Heart right ventricle (tissue), 16 donors: ENCODE measurements at regions not wholly inside any gene's neighbourhood (a gene's known extent, or its start where the extent isn't known, plus 50 kb on each side); places are given as distances from the start of the nearest gene placed in this dataset.

ENCODE experiments used
- ATAC-seq, 8 donors: fragments of 200-7000 bp; cut with Tn5 transposase; one replicate each; pipeline ENCODE4 v1.9.1; 2020; ENCODE audit warnings: mild to moderate bottlenecking in 8 of 8, moderate library complexity in 8 of 8, moderate number of reproducible peaks in 1 of 8
- DNase-seq, 2 donors: peaks; one replicate each; pipeline ENCODE4 v3.0.0-alpha.2; 2020
- H3K27ac ChIP-seq, 10 donors: fragments of 200-600 bp; sonication (generic) in 2 of 10; one replicate each; pipeline versions ENCODE4 v1.5.0 to v1.8.0; 2020 to 2022; ENCODE audit warnings: mild to moderate bottlenecking in 3 of 10
- H3K27me3 ChIP-seq, 7 donors: fragments of 200-600 bp; one replicate each; pipeline ENCODE4 v1.8.0; 2021 to 2022; ENCODE audit warnings: mild to moderate bottlenecking in 2 of 7
- H3K36me3 ChIP-seq, 9 donors: fragments of 200-600 bp; sonication (generic) in 1 of 9; one replicate each; pipeline versions ENCODE4 v1.5.0 to v1.8.0; 2020 to 2022; ENCODE audit warnings: mild to moderate bottlenecking in 2 of 9
- H3K4me1 ChIP-seq, 9 donors: fragments of 200-600 bp; sonication (generic) in 1 of 9; one replicate each; pipeline versions ENCODE4 v1.5.0 to v1.8.0; 2020 to 2022; ENCODE audit warnings: mild to moderate bottlenecking in 4 of 9
- H3K4me3 ChIP-seq, 10 donors: fragments of 200-600 bp; sonication (generic) in 2 of 10; one replicate each; pipeline versions ENCODE4 v1.5.0 to v1.8.0; 2020 to 2022; ENCODE audit warnings: mild to moderate bottlenecking in 7 of 10, moderate library complexity in 2 of 10
- H3K9me3 ChIP-seq, 11 donors: fragments of 200-600 bp in 10 of 11; sonication (generic) in 2 of 11; one replicate each; pipeline versions ENCODE4 v1.5.0 to v1.8.0; 2013 to 2022; ENCODE audit warnings: mild to moderate bottlenecking in 2 of 11, control low read depth in 1 of 11, moderate library complexity in 1 of 11
- WGBS, 2 donors: extraction: QIAGEN DNeasy Blood & Tissue Kit; methylation state at CpG; one replicate each; pipeline ENCODE4 v1.1.7; 2013; ENCODE audit warnings: inconsistent platforms in 1 of 2; 5-methylcytosine and 5-hydroxymethylcytosine counted together
- intact Hi-C, 10 donors: fragments of 100-400 bp; cut with DNase I; formaldehyde crosslinking; loops; one replicate each; pipeline versions ENCODE4 v1.11.1 to v1.14.2; 2022
- TF ChIP-seq, protein P1 (sequence below), 9 donors: fragments of 200-600 bp; sonication (generic) in 2 of 9; IDR thresholded peaks; one replicate each; pipeline versions ENCODE4 v1.5.0 to v1.8.0; 2021 to 2022; ENCODE audit warnings: antibody characterized with exemption in 9 of 9, mild to moderate bottlenecking in 5 of 9, moderate library complexity in 1 of 9
- donor health status: Arrhythmogenic right ventricular cardiomyopathy.
- donor health status: ischemic (EF 13 %, LVEDD 7.1; RV severe dilation, severe dysfunction).
- donor health status: healthy with polysubstance abuse.
- donor health status: DM: no; HTN: yes; CAD: no.
- donor health status: DM: no; HTN: no; CAD: no.
- donor health status: ischemic (EF 25% LVEDD 6.9; RV normal size, moderate dysfunction).
- donor health status: ischemic (EF 25% LVEDD 5.7; RV mildly dilated, moderate dysfunction).
- donor health status: healthy.
- donor health status: DM: yes; HTN: yes; CAD: no.
- donor health status: Ischemic cardiomyopathy.
- donor health status: ischemic (EF 35%, LVEDD 5.7; RV mildly dilated, moderate dysfunction).
- donor health status: nonischemic (EF 11% LVEDD 7.7; RV severe dilation, severe dysfunction).
- donor health status: DM: yes; HTN: yes; CAD: no.
- donor health status: PGD.
- donor health status: ischemic (EF 29% LVEDD 5.4; RV normal size, mild dysfunction).
- donor health status: nonischemic (EF 23%, LVEDD 6.1; RV moderate dilation, normal function).

DNA sequence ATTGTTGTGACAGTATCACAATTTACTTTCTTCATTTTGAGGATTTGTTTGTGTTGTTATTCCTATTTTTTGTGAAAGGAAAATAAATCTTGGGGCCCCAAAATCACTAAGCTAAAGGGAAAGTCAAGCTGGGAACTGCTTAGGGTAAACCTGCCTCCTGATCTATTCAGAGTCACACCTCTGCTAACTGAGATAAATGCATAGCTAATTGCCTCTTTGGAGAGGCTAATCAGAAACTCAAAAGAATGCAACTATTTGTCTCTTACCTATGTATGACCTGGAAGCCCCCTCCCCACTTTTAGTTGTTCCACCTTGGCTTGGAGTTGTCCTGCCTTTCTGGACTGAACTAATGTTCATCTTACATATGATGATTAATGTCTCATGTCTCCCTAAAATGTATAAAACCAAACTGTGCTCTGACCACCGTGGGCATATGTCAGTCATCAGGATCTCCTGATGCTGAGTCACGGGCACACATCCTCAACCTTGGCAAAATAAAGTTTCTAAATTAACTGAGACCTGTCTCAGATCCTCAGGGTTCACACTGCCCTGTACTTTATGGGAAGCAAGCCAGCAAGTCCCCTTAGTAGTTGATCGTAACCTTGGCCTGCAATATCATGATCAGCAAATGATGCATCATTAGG, 523.2 kb upstream of the GOLIM4 start:
- Histone ChIP-seq H3K36me3 (no peaks in the 10 kb centered on the region), H3K4me1 (no peaks in the 10 kb centered on the region), H3K27me3 (no peaks in the 10 kb centered on the region), H3K9me3 (no peaks in the 10 kb centered on the region), H3K4me3 (no peak overlapping the region), H3K27ac (no peak overlapping the region)
- TF ChIP-seq, protein P1, sequence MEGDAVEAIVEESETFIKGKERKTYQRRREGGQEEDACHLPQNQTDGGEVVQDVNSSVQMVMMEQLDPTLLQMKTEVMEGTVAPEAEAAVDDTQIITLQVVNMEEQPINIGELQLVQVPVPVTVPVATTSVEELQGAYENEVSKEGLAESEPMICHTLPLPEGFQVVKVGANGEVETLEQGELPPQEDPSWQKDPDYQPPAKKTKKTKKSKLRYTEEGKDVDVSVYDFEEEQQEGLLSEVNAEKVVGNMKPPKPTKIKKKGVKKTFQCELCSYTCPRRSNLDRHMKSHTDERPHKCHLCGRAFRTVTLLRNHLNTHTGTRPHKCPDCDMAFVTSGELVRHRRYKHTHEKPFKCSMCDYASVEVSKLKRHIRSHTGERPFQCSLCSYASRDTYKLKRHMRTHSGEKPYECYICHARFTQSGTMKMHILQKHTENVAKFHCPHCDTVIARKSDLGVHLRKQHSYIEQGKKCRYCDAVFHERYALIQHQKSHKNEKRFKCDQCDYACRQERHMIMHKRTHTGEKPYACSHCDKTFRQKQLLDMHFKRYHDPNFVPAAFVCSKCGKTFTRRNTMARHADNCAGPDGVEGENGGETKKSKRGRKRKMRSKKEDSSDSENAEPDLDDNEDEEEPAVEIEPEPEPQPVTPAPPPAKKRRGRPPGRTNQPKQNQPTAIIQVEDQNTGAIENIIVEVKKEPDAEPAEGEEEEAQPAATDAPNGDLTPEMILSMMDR (IDR thresholded peaks at IDR 0.05), result no peak
- DNase-seq (no peak), ATAC-seq (no peak)
- WGBS, 2 donors, result 78% methylated on average over 3 of the region's 3 CpGs
- intact Hi-C loops, result loop anchor here in 1 of 10 donors (2.0 kb wide), 1 partner anchor 100 kb away; no protein-coding TSS in a partner anchor

DNA sequence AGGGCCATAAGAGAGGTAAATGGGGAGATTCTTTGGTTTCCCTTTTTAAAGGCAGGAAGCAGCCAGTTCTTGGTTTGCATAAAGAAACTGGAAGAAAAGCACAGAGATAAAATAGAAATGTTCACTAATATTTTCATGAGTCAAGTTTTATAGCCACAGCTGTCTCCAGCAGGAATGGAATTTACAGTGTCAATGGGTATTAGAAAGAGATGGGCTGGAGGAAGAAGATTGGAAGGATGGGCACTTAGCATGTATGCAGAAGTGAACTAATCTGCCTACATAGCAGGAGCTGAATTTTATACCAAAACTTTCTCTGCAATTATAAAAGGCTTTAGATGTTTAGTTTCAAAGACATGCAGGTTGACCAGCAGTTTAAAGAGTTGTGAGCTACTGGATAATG, 521.9 kb upstream of the GOLIM4 start:
- no peak for ATAC-seq
- no peak overlapping the region for H3K27ac ChIP-seq
- no peak for DNase-seq
- H3K36me3 ChIP-seq, result no peaks in the 10 kb centered on the region
- H3K27me3 ChIP-seq, result peaks cover 0 to 5% (median 0%) of the 10 kb centered on the region in 7 donors
- intact Hi-C loops, result loop anchor here in 1 of 10 donors (2.0 kb wide), 1 partner anchor 99 kb away; no protein-coding TSS in a partner anchor
- TF ChIP-seq, protein P1 (IDR thresholded peaks at IDR 0.05), result no peak
- no peaks in the 10 kb centered on the region for H3K9me3 ChIP-seq
- H3K4me1 ChIP-seq, result no peaks in the 10 kb centered on the region
- no peak overlapping the region for H3K4me3 ChIP-seq

DNA sequence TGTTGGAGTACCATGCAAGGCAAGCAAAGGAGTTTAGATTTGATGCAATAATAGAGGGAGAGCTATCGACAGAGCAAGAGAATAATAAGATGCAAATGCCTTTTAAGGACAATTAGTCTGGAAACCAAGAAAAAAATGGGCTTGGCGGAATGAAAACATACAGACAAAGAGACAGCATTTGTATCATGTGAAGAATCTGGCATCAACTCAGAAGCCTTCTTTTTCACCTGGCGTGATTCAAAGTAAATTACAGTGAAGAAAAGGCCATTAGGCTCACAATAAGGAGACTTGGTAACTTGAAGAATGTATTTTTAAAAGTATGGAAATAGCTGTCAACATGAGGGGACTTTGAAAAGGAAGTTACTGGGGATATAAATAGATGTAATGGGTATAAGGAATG, 521.2 kb upstream of the GOLIM4 start:
- ATAC-seq (no peak), DNase-seq (no peak)
- Histone ChIP-seq H3K27me3 (peaks cover 0 to 11% (median 0%) of the 10 kb centered on the region in 7 donors), H3K27ac (no peak overlapping the region), H3K4me3 (no peak overlapping the region), H3K4me1 (no peaks in the 10 kb centered on the region), H3K36me3 (no peaks in the 10 kb centered on the region), H3K9me3 (no peaks in the 10 kb centered on the region)
- intact Hi-C loops, result no loop called here
- TF ChIP-seq, protein P1 (IDR thresholded peaks at IDR 0.05), result no peak
- WGBS, 2 donors, result 67 to 77% methylated on average over 3 of the region's 3 CpGs

DNA sequence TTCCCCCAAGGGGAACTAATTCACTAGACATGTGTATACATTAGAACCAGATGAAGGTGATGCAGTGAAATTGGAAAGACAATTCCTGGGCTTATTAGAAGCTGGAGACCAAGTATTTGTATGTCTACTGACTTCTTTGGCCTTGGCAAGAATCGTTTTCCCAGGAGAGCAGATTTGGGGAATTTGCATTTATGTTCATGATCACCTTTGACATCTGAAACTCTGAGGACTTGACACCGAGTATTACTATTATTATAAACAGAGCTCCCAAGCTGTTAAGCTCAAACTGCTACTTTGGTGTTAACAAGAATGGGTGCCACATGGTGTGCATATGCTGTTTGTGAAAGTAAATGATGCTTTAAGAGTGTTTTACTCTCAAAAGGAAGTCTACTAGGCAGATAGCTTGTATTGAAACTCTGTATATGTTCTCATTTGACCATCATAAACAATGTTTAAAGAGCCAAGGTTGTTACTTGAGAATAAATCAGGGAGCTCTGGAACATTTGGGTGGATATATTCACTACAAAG, 519.8 kb upstream of the GOLIM4 start:
- Histone ChIP-seq H3K27ac (no peak overlapping the region), H3K4me1 (no peaks in the 10 kb centered on the region), H3K36me3 (no peaks in the 10 kb centered on the region), H3K9me3 (no peaks in the 10 kb centered on the region), H3K27me3 (peaks cover 0 to 19% (median 0%) of the 10 kb centered on the region in 7 donors), H3K4me3 (no peak overlapping the region)
- intact Hi-C loops, result no loop called here
- no peak for DNase-seq
- no peak for ATAC-seq
- 56 to 58% methylated on average over 2 of the region's 2 CpGs for WGBS, 2 donors
- TF ChIP-seq, protein P1 (IDR thresholded peaks at IDR 0.05), result no peak
